HEK293 (cell line): ENCODE measurements at regions not wholly inside any gene's neighbourhood (a gene's known extent, or its start where the extent isn't known, plus 50 kb on each side); places are given as distances from the start of the nearest gene placed in this dataset.

Experiments used
- CTCF ChIA-PET: fragments of 350-600 bp; formaldehyde crosslinking; extraction: SDS; loops from one replicate; lab custom pipeline; 2021; ENCODE audit warnings: antibody characterized with exemption; lab: Yijun Ruan, JAX
- POLR2A ChIA-PET: fragments of 300-600 bp; formaldehyde crosslinking; extraction: SDS; loops from one replicate; lab custom pipeline; 2020; ENCODE audit warnings: antibody characterized with exemption, inconsistent platforms; lab: Yijun Ruan, JAX
- H3K27ac ChIP-seq: fragments of 200-500 bp; sonication (Bioruptor generic); 2 replicates; pipeline ENCODE4 v1.5.1; 2014; ENCODE audit warnings: low read depth, low read length, control low read depth, inconsistent platforms; ENCODE audit errors: extremely low read depth
- H3K36me3 ChIP-seq, 2 experiments: fragments of 200-500 bp in 1 of 2; sonication (Bioruptor generic) in 1 of 2; 1 replicate in 1 of 2; 2 replicates in 1 of 2; pipeline ENCODE4 v1.5.1; 2014 to 2017; ENCODE audit warnings: inconsistent platforms in 2 of 2, low read length in 2 of 2; ENCODE audit not compliant: control insufficient read depth in 2 of 2, insufficient read depth in 1 of 2
- H3K4me1 ChIP-seq: fragments of 200-500 bp; sonication (Bioruptor generic); 2 replicates; pipeline ENCODE4 v1.5.1; 2014; ENCODE audit warnings: mild to moderate bottlenecking, low read length, inconsistent platforms; ENCODE audit not compliant: control insufficient read depth, insufficient read depth
- H3K4me3 ChIP-seq: 2 replicates; pipeline ENCODE4 v1.5.1; 2011; ENCODE audit warnings: low read depth, mild to moderate bottlenecking, control low read depth, low read length, moderate library complexity
- H3K9me3 ChIP-seq: fragments of 200-500 bp; sonication (Bioruptor generic); 2 replicates; pipeline ENCODE4 v1.5.1; 2014; ENCODE audit warnings: low read depth, low read length, inconsistent platforms; ENCODE audit not compliant: control insufficient read depth, insufficient read depth
- GLIS2 ChIP-seq: fragments of 450-650 bp; formaldehyde crosslinking; IDR thresholded peaks from 2 replicates; pipeline ENCODE4 v1.5.1; 2016; ENCODE audit warnings: missing biosample characterization, missing genetic modification characterization
- HOXD13 ChIP-seq: sonication (generic); formaldehyde crosslinking; IDR thresholded peaks from 2 replicates; pipeline ENCODE4 v1.8.0; 2022; ENCODE audit warnings: missing genetic modification reagents, borderline replicate concordance
- TRIM28 ChIP-seq: IDR thresholded peaks from 2 replicates; pipeline ENCODE4 v1.6.1; 2011; ENCODE audit warnings: low read length, control low read depth, borderline replicate concordance
- ZBTB17 ChIP-seq: fragments of 450-650 bp; formaldehyde crosslinking; IDR thresholded peaks from 2 replicates; pipeline ENCODE4 v1.5.1; 2016; ENCODE audit warnings: missing biosample characterization, missing genetic modification characterization
- ZFP69B ChIP-seq: fragments of 450-650 bp; formaldehyde crosslinking; IDR thresholded peaks from 2 replicates; pipeline ENCODE4 v1.5.1; 2016; ENCODE audit warnings: missing biosample characterization, missing genetic modification characterization
- ZNF174 ChIP-seq: fragments of 450-650 bp; formaldehyde crosslinking; IDR thresholded peaks from 2 replicates; pipeline ENCODE4 v1.5.0; 2017; ENCODE audit warnings: missing biosample characterization, mild to moderate bottlenecking, missing genetic modification characterization
- ZNF549 ChIP-seq: fragments of 450-650 bp; IDR thresholded peaks from 2 replicates; pipeline ENCODE4 v1.5.1; 2018; ENCODE audit warnings: missing biosample characterization, missing genetic modification characterization, mild to moderate bottlenecking, inconsistent platforms, moderate library complexity
- ZNF660 ChIP-seq: fragments of 450-650 bp; IDR thresholded peaks from 2 replicates; pipeline ENCODE4 v1.5.1; 2018; ENCODE audit warnings: missing biosample characterization, mild to moderate bottlenecking, missing genetic modification characterization
- ZNF747 ChIP-seq: fragments of 450-650 bp; formaldehyde crosslinking; IDR thresholded peaks from 2 replicates; pipeline ENCODE4 v1.5.1; 2016; ENCODE audit warnings: missing biosample characterization, missing genetic modification characterization
- ZNF792 ChIP-seq: fragments of 450-650 bp; formaldehyde crosslinking; IDR thresholded peaks from 2 replicates; pipeline ENCODE4 v1.5.1; 2016; ENCODE audit warnings: missing biosample characterization, missing genetic modification characterization
- ZSCAN16 ChIP-seq: fragments of 450-650 bp; formaldehyde crosslinking; IDR thresholded peaks from 2 replicates; pipeline ENCODE4 v1.5.1; 2016; ENCODE audit warnings: missing biosample characterization, missing genetic modification characterization
- TF ChIP-seq, protein P1 (sequence below): fragments of 450-650 bp; formaldehyde crosslinking; IDR thresholded peaks from 2 replicates; pipeline ENCODE4 v1.5.1; 2016; ENCODE audit warnings: missing biosample characterization, missing genetic modification characterization
- TF ChIP-seq, protein P2 (sequence below): fragments of 450-650 bp; formaldehyde crosslinking; IDR thresholded peaks from 2 replicates; pipeline ENCODE4 v1.5.1; 2016; ENCODE audit warnings: missing biosample characterization, missing genetic modification characterization, borderline replicate concordance
- TF ChIP-seq, protein P3 (sequence below): fragments of 450-650 bp; formaldehyde crosslinking; IDR thresholded peaks from 2 replicates; pipeline ENCODE4 v1.5.1; 2016; ENCODE audit warnings: missing biosample characterization, missing genetic modification characterization
- TF ChIP-seq, protein P4 (sequence below): fragments of 450-650 bp; formaldehyde crosslinking; IDR thresholded peaks from 2 replicates; pipeline ENCODE4 v1.5.1; 2017; ENCODE audit warnings: missing biosample characterization, missing genetic modification characterization

DNA sequence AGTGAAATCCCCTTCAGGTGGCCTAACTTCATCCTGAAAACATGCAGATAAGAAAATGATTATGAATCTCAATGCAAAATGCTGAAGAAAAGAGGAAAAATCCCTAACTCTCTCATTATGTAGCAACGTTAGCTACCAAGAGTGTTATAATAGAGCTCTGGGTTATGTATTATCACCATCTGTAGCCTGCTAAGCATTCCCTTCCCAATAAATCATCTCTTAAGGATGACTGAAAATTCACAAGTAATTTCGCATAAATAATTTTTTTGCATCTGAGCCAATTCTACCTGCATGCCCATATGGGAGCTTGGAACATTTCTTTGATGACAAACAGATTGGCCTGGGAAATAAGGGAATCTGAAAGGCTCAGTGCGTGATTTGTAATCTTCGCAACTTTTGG is 216.1 kb downstream of the HTR7 start (continued):
- TF ChIP-seq ZNF792: no peak

DNA sequence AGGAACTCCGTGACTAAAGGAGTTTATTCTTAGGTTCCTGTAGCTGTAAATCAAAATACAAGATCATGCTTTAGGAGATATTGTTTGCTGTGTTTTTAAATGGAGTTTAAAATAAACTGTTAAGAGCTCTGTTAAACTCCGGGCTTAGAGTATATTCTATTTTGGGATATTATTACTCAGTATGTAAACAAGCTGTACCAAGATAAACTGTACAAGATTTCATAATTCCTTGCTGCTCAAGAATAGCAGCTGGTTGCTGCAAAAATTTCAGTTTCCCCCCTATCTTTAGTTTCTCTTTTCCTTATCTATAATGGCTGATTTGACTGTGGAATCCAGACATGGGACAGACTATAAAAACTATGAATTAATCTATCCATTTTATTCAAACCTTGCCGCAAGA is 215.7 kb downstream of the HTR7 start:
- no peak overlapping the region for H3K27ac ChIP-seq
- no peak overlapping the region for H3K4me3 ChIP-seq
- H3K9me3 ChIP-seq: no peaks in the 10 kb centered on the region
- TF ChIP-seq ZNF174 (tag by site-specific recombination) (no peak), ZNF549 (tag by site-specific recombination) (no peak), GLIS2 (tag by site-specific recombination) (no peak), ZNF747 (tag by site-specific recombination) (no peak)
- TF ChIP-seq, protein P1, sequence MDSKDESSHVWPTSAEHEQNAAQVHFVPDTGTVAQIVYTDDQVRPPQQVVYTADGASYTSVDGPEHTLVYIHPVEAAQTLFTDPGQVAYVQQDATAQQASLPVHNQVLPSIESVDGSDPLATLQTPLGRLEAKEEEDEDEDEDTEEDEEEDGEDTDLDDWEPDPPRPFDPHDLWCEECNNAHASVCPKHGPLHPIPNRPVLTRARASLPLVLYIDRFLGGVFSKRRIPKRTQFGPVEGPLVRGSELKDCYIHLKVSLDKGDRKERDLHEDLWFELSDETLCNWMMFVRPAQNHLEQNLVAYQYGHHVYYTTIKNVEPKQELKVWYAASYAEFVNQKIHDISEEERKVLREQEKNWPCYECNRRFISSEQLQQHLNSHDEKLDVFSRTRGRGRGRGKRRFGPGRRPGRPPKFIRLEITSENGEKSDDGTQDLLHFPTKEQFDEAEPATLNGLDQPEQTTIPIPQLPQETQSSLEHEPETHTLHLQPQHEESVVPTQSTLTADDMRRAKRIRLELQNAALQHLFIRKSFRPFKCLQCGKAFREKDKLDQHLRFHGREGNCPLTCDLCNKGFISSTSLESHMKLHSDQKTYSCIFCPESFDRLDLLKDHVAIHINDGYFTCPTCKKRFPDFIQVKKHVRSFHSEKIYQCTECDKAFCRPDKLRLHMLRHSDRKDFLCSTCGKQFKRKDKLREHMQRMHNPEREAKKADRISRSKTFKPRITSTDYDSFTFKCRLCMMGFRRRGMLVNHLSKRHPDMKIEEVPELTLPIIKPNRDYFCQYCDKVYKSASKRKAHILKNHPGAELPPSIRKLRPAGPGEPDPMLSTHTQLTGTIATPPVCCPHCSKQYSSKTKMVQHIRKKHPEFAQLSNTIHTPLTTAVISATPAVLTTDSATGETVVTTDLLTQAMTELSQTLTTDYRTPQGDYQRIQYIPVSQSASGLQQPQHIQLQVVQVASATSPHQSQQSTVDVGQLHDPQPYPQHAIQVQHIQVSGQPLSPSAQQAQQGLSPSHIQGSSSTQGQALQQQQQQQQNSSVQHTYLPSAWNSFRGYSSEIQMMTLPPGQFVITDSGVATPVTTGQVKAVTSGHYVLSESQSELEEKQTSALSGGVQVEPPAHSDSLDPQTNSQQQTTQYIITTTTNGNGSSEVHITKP (tag by site-specific recombination): 0 out of 2 replicates have a peak, but pooled peaks have one; percentile 42
- TF ChIP-seq, protein P2, sequence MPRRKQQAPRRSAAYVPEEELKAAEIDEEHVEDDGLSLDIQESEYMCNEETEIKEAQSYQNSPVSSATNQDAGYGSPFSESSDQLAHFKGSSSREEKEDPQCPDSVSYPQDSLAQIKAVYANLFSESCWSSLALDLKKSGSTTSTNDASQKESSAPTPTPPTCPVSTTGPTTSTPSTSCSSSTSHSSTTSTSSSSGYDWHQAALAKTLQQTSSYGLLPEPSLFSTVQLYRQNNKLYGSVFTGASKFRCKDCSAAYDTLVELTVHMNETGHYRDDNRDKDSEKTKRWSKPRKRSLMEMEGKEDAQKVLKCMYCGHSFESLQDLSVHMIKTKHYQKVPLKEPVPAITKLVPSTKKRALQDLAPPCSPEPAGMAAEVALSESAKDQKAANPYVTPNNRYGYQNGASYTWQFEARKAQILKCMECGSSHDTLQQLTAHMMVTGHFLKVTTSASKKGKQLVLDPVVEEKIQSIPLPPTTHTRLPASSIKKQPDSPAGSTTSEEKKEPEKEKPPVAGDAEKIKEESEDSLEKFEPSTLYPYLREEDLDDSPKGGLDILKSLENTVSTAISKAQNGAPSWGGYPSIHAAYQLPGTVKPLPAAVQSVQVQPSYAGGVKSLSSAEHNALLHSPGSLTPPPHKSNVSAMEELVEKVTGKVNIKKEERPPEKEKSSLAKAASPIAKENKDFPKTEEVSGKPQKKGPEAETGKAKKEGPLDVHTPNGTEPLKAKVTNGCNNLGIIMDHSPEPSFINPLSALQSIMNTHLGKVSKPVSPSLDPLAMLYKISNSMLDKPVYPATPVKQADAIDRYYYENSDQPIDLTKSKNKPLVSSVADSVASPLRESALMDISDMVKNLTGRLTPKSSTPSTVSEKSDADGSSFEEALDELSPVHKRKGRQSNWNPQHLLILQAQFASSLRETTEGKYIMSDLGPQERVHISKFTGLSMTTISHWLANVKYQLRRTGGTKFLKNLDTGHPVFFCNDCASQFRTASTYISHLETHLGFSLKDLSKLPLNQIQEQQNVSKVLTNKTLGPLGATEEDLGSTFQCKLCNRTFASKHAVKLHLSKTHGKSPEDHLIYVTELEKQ (tag by site-specific recombination): no peak
- H3K36me3 ChIP-seq: no peaks in the 10 kb centered on the region
- ChIA-PET POLR2A (no interaction called here), CTCF (interaction anchor here (0.6 to 0.9 kb wide), 2 partner anchors 108 to 433 kb away, joined by 3 read pairs; no protein-coding TSS in a partner anchor)
- peaks cover 5% of the 10 kb centered on the region for H3K4me1 ChIP-seq

DNA sequence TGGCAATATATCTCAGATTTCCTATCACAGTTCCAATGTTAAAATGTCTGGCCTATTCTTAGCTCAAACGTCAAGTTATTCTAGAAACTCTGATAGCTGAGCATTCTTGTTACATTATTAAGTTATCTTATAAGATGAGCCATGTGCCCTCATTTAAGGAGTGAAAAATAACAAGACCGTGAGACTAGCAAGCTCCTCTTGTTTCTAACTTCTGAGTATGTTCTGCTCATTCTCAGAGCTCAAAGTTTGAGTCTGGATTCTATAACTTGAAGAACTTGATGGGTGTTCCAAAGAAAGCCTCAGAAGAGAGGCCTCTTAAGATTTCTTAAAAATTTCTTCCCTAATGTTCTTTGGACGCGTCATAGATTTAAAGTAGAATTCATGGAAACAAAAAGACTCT is 215.2 kb downstream of the HTR7 start:
- Histone ChIP-seq H3K27ac (no peak overlapping the region), H3K9me3 (no peaks in the 10 kb centered on the region), H3K4me1 (peaks cover 5% of the 10 kb centered on the region), H3K36me3 (no peaks in the 10 kb centered on the region), H3K4me3 (no peak overlapping the region)
- no peak for TF ChIP-seq ZNF660 (tag by site-specific recombination)
- TF ChIP-seq HOXD13 (CRISPR knock-in tag): no peak
- TF ChIP-seq ZBTB17: no peak
- TF ChIP-seq ZFP69B (tag by site-specific recombination): no peak
- TF ChIP-seq, protein P3, sequence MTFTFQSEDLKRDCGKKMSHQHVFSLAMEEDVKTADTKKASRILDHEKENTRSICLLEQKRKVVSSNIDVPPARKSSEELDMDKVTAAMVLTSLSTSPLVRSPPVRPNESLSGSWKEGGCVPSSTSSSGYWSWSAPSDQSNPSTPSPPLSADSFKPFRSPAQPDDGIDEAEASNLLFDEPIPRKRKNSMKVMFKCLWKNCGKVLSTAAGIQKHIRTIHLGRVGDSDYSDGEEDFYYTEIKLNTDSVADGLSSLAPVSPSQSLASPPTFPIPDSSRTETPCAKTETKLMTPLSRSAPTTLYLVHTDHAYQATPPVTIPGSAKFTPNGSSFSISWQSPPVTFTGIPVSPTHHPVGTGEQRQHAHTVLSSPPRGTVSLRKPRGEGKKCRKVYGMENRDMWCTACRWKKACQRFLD (tag by site-specific recombination): no peak
- no peak for TF ChIP-seq ZSCAN16 (tag by site-specific recombination)
- no peak for TF ChIP-seq TRIM28
- TF ChIP-seq, protein P4, sequence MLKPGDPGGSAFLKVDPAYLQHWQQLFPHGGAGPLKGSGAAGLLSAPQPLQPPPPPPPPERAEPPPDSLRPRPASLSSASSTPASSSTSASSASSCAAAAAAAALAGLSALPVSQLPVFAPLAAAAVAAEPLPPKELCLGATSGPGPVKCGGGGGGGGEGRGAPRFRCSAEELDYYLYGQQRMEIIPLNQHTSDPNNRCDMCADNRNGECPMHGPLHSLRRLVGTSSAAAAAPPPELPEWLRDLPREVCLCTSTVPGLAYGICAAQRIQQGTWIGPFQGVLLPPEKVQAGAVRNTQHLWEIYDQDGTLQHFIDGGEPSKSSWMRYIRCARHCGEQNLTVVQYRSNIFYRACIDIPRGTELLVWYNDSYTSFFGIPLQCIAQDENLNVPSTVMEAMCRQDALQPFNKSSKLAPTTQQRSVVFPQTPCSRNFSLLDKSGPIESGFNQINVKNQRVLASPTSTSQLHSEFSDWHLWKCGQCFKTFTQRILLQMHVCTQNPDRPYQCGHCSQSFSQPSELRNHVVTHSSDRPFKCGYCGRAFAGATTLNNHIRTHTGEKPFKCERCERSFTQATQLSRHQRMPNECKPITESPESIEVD (tag by site-specific recombination): no peak
- ChIA-PET POLR2A (no interaction called here), CTCF (interaction anchor here (0.6 kb wide), 1 partner anchor 433 kb away, joined by 3 read pairs; no protein-coding TSS in a partner anchor)
